ENCODE measurements at regions not wholly inside any gene's neighbourhood (a gene's known extent, or its start where the extent isn't known, plus 50 kb on each side); places are given as distances from the start of the nearest gene placed in this dataset.

- H4K5ac ChIP-seq (ENCODE audit: low read depth, low read length), result no peak overlapping the region
- ChIA-PET CTCF (no interaction called here), POLR2A (ENCODE audit: unreplicated experiment) (no interaction called here)
- H3K9me1 ChIP-seq (ENCODE audit: insufficient read depth, low read length), result no peaks in the 10 kb centered on the region
- no peak overlapping the region for H4K91ac ChIP-seq (ENCODE audit: insufficient read depth, low read depth, low read length)
- H3K18ac ChIP-seq (ENCODE audit: low read depth, low read length), result no peak overlapping the region
- no peak overlapping the region for H2AFZ ChIP-seq (replicated peaks; ENCODE audit: low read length, poor library complexity)
- 71% methylated on average over 1 of the region's 5 CpGs; no CpG with 5 or more reads in 1 of the 2 experiments for WGBS, 2 experiments (ENCODE audit: extremely low coverage in 2 of 2, insufficient read length in 1 of 2)
- BruUV-seq (replicated peaks), result no TSS peak
- H4K8ac ChIP-seq (ENCODE audit: low read depth in 2 of 2, low read length in 2 of 2), result no peak overlapping the region
- no peaks in the 10 kb centered on the region for H3K36me3 ChIP-seq (ENCODE audit: control insufficient read depth, insufficient read depth, low read length)
- no peak for TF ChIP-seq RCOR1 (IDR thresholded peaks at IDR 0.05; ENCODE audit: insufficient replicate concordance, low read length)
- no peak for TF ChIP-seq USF2 (IDR thresholded peaks at IDR 0.05; ENCODE audit: low read depth, low read length)
- no peak for TF ChIP-seq CTCF (conservative IDR thresholded peaks at IDR 0.05; ENCODE audit: low read depth, low read length)
- TF ChIP-seq RFX5 (IDR thresholded peaks at IDR 0.05; ENCODE audit: low read depth, low read length), result no peak
- no peak for TF ChIP-seq FOS (IDR thresholded peaks at IDR 0.05; ENCODE audit: low read depth, low read length)
- no peak for TF ChIP-seq RAD21 (IDR thresholded peaks at IDR 0.05; ENCODE audit: low read length)
- no peak for TF ChIP-seq NFE2L2 (IDR thresholded peaks at IDR 0.05; ENCODE audit: low read depth, low read length)
- no peak for TF ChIP-seq BHLHE40 (IDR thresholded peaks at IDR 0.05; ENCODE audit: low read depth, low read length)
- no peak for TF ChIP-seq CHD1 (IDR thresholded peaks at IDR 0.05; ENCODE audit: low read depth, low read length)
- no peak for TF ChIP-seq CEBPB (IDR thresholded peaks at IDR 0.05; ENCODE audit: low read depth, low read length)
- no peak for TF ChIP-seq MAZ (IDR thresholded peaks at IDR 0.05; ENCODE audit: borderline replicate concordance, low read depth, low read length)
- no peak for TF ChIP-seq ELK1 (IDR thresholded peaks at IDR 0.05; ENCODE audit: borderline replicate concordance, low read depth, low read length)
- no peak for TF ChIP-seq MAFK (IDR thresholded peaks at IDR 0.05; ENCODE audit: low read depth, low read length)
- TF ChIP-seq SMC3 (IDR thresholded peaks at IDR 0.05; ENCODE audit: low read depth, low read length), result no peak
- TF ChIP-seq POLR2A (IDR thresholded peaks at IDR 0.05; ENCODE audit: low read depth, low read length), result no peak
- TF ChIP-seq MXI1 (IDR thresholded peaks at IDR 0.05; ENCODE audit: borderline replicate concordance, low read depth, low read length), result no peak
- no peak overlapping the region for H3K23ac ChIP-seq (ENCODE audit: low read depth, low read length)
- H2AK9ac ChIP-seq (replicated peaks; ENCODE audit: low read depth, low read length, poor library complexity), result no peak overlapping the region
- H2BK15ac ChIP-seq (ENCODE audit: low read depth, low read length), result no peak overlapping the region
- H3K4me2 ChIP-seq (ENCODE audit: low read depth, low read length), result no peak overlapping the region
- no peaks in the 10 kb centered on the region for H4K20me1 ChIP-seq (ENCODE audit: insufficient read depth, low read length)
- H3K4ac ChIP-seq (ENCODE audit: low read depth, low read length), result no peak overlapping the region
- H3K9me3 ChIP-seq (ENCODE audit: control insufficient read depth, insufficient read depth, low read length), result no peaks in the 10 kb centered on the region
- no peaks in the 10 kb centered on the region for H3K27me3 ChIP-seq (ENCODE audit: control insufficient read depth, insufficient read depth, low read length)
- no peak overlapping the region for H3K4me3 ChIP-seq (ENCODE audit: insufficient read depth, low read depth, low read length)
- H2BK20ac ChIP-seq (ENCODE audit: low read depth, low read length), result no peak overlapping the region
- H3K56ac ChIP-seq (ENCODE audit: extremely low read depth, insufficient read depth, low read length), result no peak overlapping the region
- H3K9ac ChIP-seq (ENCODE audit: low read depth, low read length), result no peak overlapping the region
- no peak overlapping the region for H2BK5ac ChIP-seq (ENCODE audit: low read depth, low read length, poor library complexity, severe bottlenecking)
- ATAC-seq (ENCODE audit: low read depth) (no peak), DNase-seq (no peak)
- dilution Hi-C loops (cut with HindIII; ENCODE audit: low sequenced_read_pairs, unreplicated experiment), result no loop called here
- intact Hi-C loops (cut with micrococcal nuclease), result no loop called here
- no peaks in the 10 kb centered on the region for H3K79me1 ChIP-seq (ENCODE audit: low read depth in 1 of 2, low read length in 2 of 2)
- in situ Hi-C loops (cut with MboI; ENCODE audit: low sequenced_read_pairs), result no loop called here
- no peak overlapping the region for H3K14ac ChIP-seq (replicated peaks; ENCODE audit: low read depth, low read length)
- no peak overlapping the region for H2BK120ac ChIP-seq (ENCODE audit: low read depth, low read length)
- H2AK5ac ChIP-seq (ENCODE audit: low read depth, low read length), result no peak overlapping the region
- no peaks in the 10 kb centered on the region; the same call in 1 of the 2 replicates for H3K4me1 ChIP-seq (ENCODE audit: control insufficient read depth, insufficient read depth, low read length)
- no peak overlapping the region for H3K27ac ChIP-seq (ENCODE audit: insufficient read depth, low read length)
Measured at GRCh38 chr4:181656748-181657147, 586.5 kb upstream of the TENM3 start.

All from IMR-90 (cell line).